PC-9 (cell line): ENCODE measurements at regions not wholly inside any gene's neighbourhood (a gene's known extent, or its start where the extent isn't known, plus 50 kb on each side); places are given as distances from the start of the nearest gene placed in this dataset.

Experiments
- BruUV-seq: library from RNA; stranded (reverse); fragments of 400-500 nt; replicated peaks from 2 replicates; lab custom pipeline; 2021; lab: Mats Ljungman, UMichigan
- CTCF ChIA-PET: fragments of 300-600 bp; sonication (Branson Sonifier 250); formaldehyde crosslinking; loops from one replicate; lab custom pipeline; 2022; ENCODE audit warnings: antibody characterized with exemption; lab: Charles Lee
- POLR2A ChIA-PET: fragments of 300-600 bp; sonication (Branson Sonifier 250); formaldehyde crosslinking; loops from one replicate; lab custom pipeline; 2022; ENCODE audit warnings: antibody characterized with exemption; ENCODE audit not compliant: unreplicated experiment; lab: Charles Lee
- DNase-seq, 2 experiments: peaks; one replicate each; pipeline versions ENCODE4 v3.0.0 to v3.0.0-alpha.2; 2015 to 2022; ENCODE audit warnings: mixed read lengths in 1 of 2
- H2AFZ ChIP-seq: fragments of 200-600 bp; sonication (generic); 2 replicates; pipeline ENCODE4 v1.8.1; 2017; ENCODE audit warnings: antibody characterized with exemption
- H3F3A ChIP-seq: fragments of 200-600 bp; sonication (generic); 2 replicates; pipeline ENCODE4 v1.8.1; 2017; ENCODE audit warnings: antibody characterized with exemption, mild to moderate bottlenecking, low read depth; ENCODE audit not compliant: insufficient read depth
- H3K27ac ChIP-seq: fragments of 200-600 bp; sonication (generic); 2 replicates; pipeline ENCODE4 v1.6.1; 2016; ENCODE audit warnings: mixed run types
- H3K27me3 ChIP-seq: fragments of 200-600 bp; sonication (generic); 2 replicates; pipeline ENCODE4 v1.6.1; 2016; ENCODE audit warnings: low read depth, mixed run types; ENCODE audit not compliant: insufficient read depth
- H3K36me3 ChIP-seq: fragments of 200-600 bp; sonication (generic); 2 replicates; pipeline ENCODE4 v1.6.1; 2016; ENCODE audit warnings: low read depth, mixed run types
- H3K4me1 ChIP-seq: fragments of 200-600 bp; sonication (generic); replicated peaks from 2 replicates; pipeline ENCODE4 v1.6.1; 2016; ENCODE audit warnings: mixed run types; ENCODE audit not compliant: insufficient read depth
- H3K4me2 ChIP-seq: fragments of 200-600 bp; sonication (generic); 2 replicates; pipeline ENCODE4 v1.6.1; 2017; ENCODE audit warnings: mixed run types
- H3K4me3 ChIP-seq: fragments of 200-600 bp; sonication (generic); 2 replicates; pipeline ENCODE4 v1.6.1; 2016; ENCODE audit warnings: mixed run types
- H3K79me2 ChIP-seq: fragments of 200-600 bp; sonication (generic); 2 replicates; pipeline ENCODE4 v1.6.1; 2017; ENCODE audit warnings: low read depth, mixed run types
- H3K9me2 ChIP-seq: fragments of 200-600 bp; sonication (generic); 2 replicates; pipeline ENCODE4 v1.8.1; 2017; ENCODE audit warnings: mild to moderate bottlenecking; ENCODE audit not compliant: insufficient read depth
- H3K9me3 ChIP-seq: fragments of 200-600 bp; sonication (generic); 2 replicates; pipeline ENCODE4 v1.8.1; 2016; ENCODE audit warnings: low read depth; ENCODE audit not compliant: insufficient read depth
- H4K20me1 ChIP-seq: fragments of 200-600 bp; sonication (generic); 2 replicates; pipeline ENCODE4 v1.8.1; 2017; ENCODE audit not compliant: insufficient read depth
- CTCF ChIP-seq: fragments of 200-600 bp; sonication (generic); conservative IDR thresholded peaks from 2 replicates; pipeline ENCODE4 v1.6.1; 2017; ENCODE audit warnings: mixed run types, antibody characterized with exemption, mild to moderate bottlenecking, moderate library complexity
- EZH2 ChIP-seq: fragments of 200-600 bp; sonication (generic); IDR thresholded peaks from 2 replicates; pipeline ENCODE4 v1.8.0; 2017; ENCODE audit warnings: antibody characterized with exemption, low read depth
- intact Hi-C: fragments of 100-400 bp; cut with micrococcal nuclease; formaldehyde crosslinking; loops from one replicate; pipeline ENCODE4 v1.10.0; 2022; ENCODE audit not compliant: unreplicated experiment

GRCh38 chr16:17705847-17706246 lies 235.1 kb upstream of the XYLT1 start:
- no peak overlapping the region for H3K27ac ChIP-seq
- BruUV-seq, result no TSS peak
- no peaks in the 10 kb centered on the region for H3K4me1 ChIP-seq
- no peaks in the 10 kb centered on the region for H3K79me2 ChIP-seq
- no peaks in the 10 kb centered on the region for H3F3A ChIP-seq
- H4K20me1 ChIP-seq, result no peaks in the 10 kb centered on the region
- H3K4me3 ChIP-seq, result no peak overlapping the region
- no peak for TF ChIP-seq EZH2
- no peak for TF ChIP-seq CTCF
- no peak for DNase-seq
- H2AFZ ChIP-seq, result no peak overlapping the region
- intact Hi-C loops, result no loop called here
- H3K9me2 ChIP-seq, result no peaks in the 10 kb centered on the region
- ChIA-PET CTCF (no interaction called here), POLR2A (no interaction called here)
- H3K4me2 ChIP-seq, result no peak overlapping the region
- no peaks in the 10 kb centered on the region for H3K9me3 ChIP-seq
- no peaks in the 10 kb centered on the region for H3K36me3 ChIP-seq
- H3K27me3 ChIP-seq, result peaks cover 7% of the 10 kb centered on the region

- H3K9me2 ChIP-seq, result no peaks in the 10 kb centered on the region
- BruUV-seq, result no TSS peak
- H2AFZ ChIP-seq, result no peak overlapping the region
- no peaks in the 10 kb centered on the region for H3K9me3 ChIP-seq
- no peak for DNase-seq
- intact Hi-C loops, result no loop called here
- H3K4me3 ChIP-seq, result no peak overlapping the region
- peaks cover 13% of the 10 kb centered on the region for H3K27me3 ChIP-seq
- CTCF ChIA-PET, result no interaction called here
- H3K36me3 ChIP-seq, result no peaks in the 10 kb centered on the region
- TF ChIP-seq CTCF (no peak), EZH2 (no peak)
- H3K79me2 ChIP-seq, result no peaks in the 10 kb centered on the region
- POLR2A ChIA-PET, result no interaction called here
- H4K20me1 ChIP-seq, result no peaks in the 10 kb centered on the region; the same call in 1 of the 2 replicates
- no peak overlapping the region for H3K4me2 ChIP-seq
- no peaks in the 10 kb centered on the region for H3F3A ChIP-seq
- no peak overlapping the region for H3K27ac ChIP-seq
- H3K4me1 ChIP-seq, result no peaks in the 10 kb centered on the region
Observed at GRCh38 chr16:17696616-17697015, 225.9 kb upstream of the XYLT1 start.

GRCh38 chr16:17692484-17692883 lies 221.7 kb upstream of the XYLT1 start:
- no peaks in the 10 kb centered on the region for H3K4me1 ChIP-seq
- H3K9me3 ChIP-seq, result no peaks in the 10 kb centered on the region
- TF ChIP-seq EZH2, result no peak
- no peak for TF ChIP-seq CTCF
- no peak overlapping the region for H3K27ac ChIP-seq
- CTCF ChIA-PET, result no interaction called here
- no peaks in the 10 kb centered on the region for H3K9me2 ChIP-seq
- no peak overlapping the region for H2AFZ ChIP-seq
- no peak for DNase-seq
- H3K4me3 ChIP-seq, result no peak overlapping the region
- POLR2A ChIA-PET, result no interaction called here
- H3K36me3 ChIP-seq, result no peaks in the 10 kb centered on the region
- no TSS peak for BruUV-seq
- no peaks in the 10 kb centered on the region for H3F3A ChIP-seq
- intact Hi-C loops, result no loop called here
- H3K4me2 ChIP-seq, result no peak overlapping the region
- no peaks in the 10 kb centered on the region; the same call in 1 of the 2 replicates for H4K20me1 ChIP-seq
- peaks cover 16% of the 10 kb centered on the region for H3K27me3 ChIP-seq
- no peaks in the 10 kb centered on the region for H3K79me2 ChIP-seq
